ENCODE measurements at regions not wholly inside any gene's neighbourhood (a gene's known extent, or its start where the extent isn't known, plus 50 kb on each side); places are given as distances from the start of the nearest gene placed in this dataset.

- TF ChIP-seq, protein P1, sequence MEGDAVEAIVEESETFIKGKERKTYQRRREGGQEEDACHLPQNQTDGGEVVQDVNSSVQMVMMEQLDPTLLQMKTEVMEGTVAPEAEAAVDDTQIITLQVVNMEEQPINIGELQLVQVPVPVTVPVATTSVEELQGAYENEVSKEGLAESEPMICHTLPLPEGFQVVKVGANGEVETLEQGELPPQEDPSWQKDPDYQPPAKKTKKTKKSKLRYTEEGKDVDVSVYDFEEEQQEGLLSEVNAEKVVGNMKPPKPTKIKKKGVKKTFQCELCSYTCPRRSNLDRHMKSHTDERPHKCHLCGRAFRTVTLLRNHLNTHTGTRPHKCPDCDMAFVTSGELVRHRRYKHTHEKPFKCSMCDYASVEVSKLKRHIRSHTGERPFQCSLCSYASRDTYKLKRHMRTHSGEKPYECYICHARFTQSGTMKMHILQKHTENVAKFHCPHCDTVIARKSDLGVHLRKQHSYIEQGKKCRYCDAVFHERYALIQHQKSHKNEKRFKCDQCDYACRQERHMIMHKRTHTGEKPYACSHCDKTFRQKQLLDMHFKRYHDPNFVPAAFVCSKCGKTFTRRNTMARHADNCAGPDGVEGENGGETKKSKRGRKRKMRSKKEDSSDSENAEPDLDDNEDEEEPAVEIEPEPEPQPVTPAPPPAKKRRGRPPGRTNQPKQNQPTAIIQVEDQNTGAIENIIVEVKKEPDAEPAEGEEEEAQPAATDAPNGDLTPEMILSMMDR (conservative IDR thresholded peaks at IDR 0.05; ENCODE audit: low read depth, low read length) = no peak
- no peak overlapping the region for H3K4me3 ChIP-seq (ENCODE audit: low read length)
- no peak for DNase-seq (ENCODE audit: low read depth)
Observed at GRCh38 chr6:21383450-21384085, 210.0 kb upstream of the SOX4 start.

DNA sequence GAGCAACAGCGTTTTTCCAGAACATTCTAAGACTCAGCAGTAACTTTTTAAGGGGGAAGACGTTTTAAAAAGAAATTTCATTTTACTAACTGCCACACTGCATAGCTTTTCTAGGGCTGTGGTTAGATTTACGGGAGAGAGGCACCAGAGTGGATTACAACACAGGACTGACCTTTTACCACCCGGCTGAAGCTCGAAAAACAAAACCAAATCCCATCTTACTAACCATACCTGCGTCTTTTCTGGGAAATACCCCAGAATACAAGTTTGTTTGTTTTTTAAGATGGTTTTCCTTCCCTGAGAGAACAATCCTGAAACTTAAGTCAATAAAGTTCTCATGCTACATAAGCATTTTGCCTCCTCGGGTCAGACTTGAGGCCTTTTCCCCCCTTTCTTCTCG is 209.3 kb upstream of the SOX4 start:
- TF ChIP-seq, protein P1 (conservative IDR thresholded peaks at IDR 0.05; ENCODE audit: low read depth, low read length) = no peak
- H3K4me3 ChIP-seq (ENCODE audit: low read length) = no peak overlapping the region
- no peak for DNase-seq (ENCODE audit: low read depth)

DNA sequence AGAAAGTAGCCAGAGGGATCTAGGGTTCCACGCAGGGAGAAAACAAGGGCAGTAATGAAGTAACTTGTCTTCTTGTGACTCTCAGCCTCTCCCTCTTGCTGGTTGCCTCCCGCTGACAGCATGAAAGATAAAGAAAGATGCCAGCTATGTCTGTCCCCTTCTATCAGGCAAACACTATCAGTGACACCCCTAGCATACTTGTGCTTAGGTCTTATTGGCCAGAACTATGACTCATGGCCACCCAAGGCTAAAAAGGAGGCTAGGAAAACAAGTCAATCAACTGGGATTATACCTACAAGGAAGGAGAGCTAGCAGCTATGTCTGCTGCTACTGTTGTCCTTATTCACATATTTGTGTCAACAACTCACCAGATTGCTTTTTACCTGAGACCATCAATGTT is 206.8 kb upstream of the SOX4 start:
- H3K4me3 ChIP-seq (ENCODE audit: low read length) = no peak overlapping the region
- DNase-seq (ENCODE audit: low read depth) = no peak
- TF ChIP-seq, protein P1 (conservative IDR thresholded peaks at IDR 0.05; ENCODE audit: low read depth, low read length) = no peak

GRCh38 chr6:21390532-21391213 is 202.9 kb upstream of the SOX4 start:
- DNase-seq (ENCODE audit: low read depth) = no peak
- H3K4me3 ChIP-seq (ENCODE audit: low read length) = no peak overlapping the region
- TF ChIP-seq, protein P1 (conservative IDR thresholded peaks at IDR 0.05; ENCODE audit: low read depth, low read length) = no peak

- no peak overlapping the region for H3K4me3 ChIP-seq (ENCODE audit: low read length)
- TF ChIP-seq, protein P1 (conservative IDR thresholded peaks at IDR 0.05; ENCODE audit: low read depth, low read length) = no peak
- DNase-seq (ENCODE audit: low read depth) = no peak
Observed at GRCh38 chr6:21392177-21392576, 201.4 kb upstream of the SOX4 start.

GRCh38 chr6:21393441-21394165 is 199.9 kb upstream of the SOX4 start:
- TF ChIP-seq, protein P1 (conservative IDR thresholded peaks at IDR 0.05; ENCODE audit: low read depth, low read length) = no peak
- DNase-seq (ENCODE audit: low read depth) = no peak
- H3K4me3 ChIP-seq (ENCODE audit: low read length) = no peak overlapping the region
